T-helper 17 cell (primary cell): ENCODE measurements at regions not wholly inside any gene's neighbourhood (a gene's known extent, or its start where the extent isn't known, plus 50 kb on each side); places are given as distances from the start of the nearest gene placed in this dataset.

Source experiments
- ATAC-seq: fragments of 150-1000 bp; cut with Tn5 transposase; 2 replicates; pipeline ENCODE4 v1.10.0; 2021; ENCODE audit warnings: mild to moderate bottlenecking, moderate library complexity
- DNase-seq, 3 donors: peaks; one replicate each; pipeline versions ENCODE4 v3.0.0 to v3.0.0-alpha.2; 2020 to 2021
- H3K9me3 ChIP-seq: one replicate; pipeline ENCODE4 v1.7.0; 2013; ENCODE audit warnings: low read length, mild to moderate bottlenecking; ENCODE audit not compliant: control insufficient read depth, poor library complexity, severe bottlenecking
- H3K27ac Mint-ChIP-seq: one replicate; pipeline ENCODE4 v1.8.0; 2022; ENCODE audit warnings: mild to moderate bottlenecking, moderate library complexity, mixed read lengths
- H3K27me3 Mint-ChIP-seq: one replicate; pipeline ENCODE4 v1.8.0; 2022; ENCODE audit warnings: mixed read lengths
- H3K36me3 Mint-ChIP-seq: one replicate; pipeline ENCODE4 v1.8.0; 2022; ENCODE audit warnings: low read depth, mixed read lengths
- H3K4me1 Mint-ChIP-seq: one replicate; pipeline ENCODE4 v1.8.0; 2022; ENCODE audit warnings: mild to moderate bottlenecking, mixed read lengths
- H3K4me3 Mint-ChIP-seq: one replicate; pipeline ENCODE4 v1.8.0; 2022; ENCODE audit warnings: mild to moderate bottlenecking, moderate library complexity, mixed read lengths

DNA sequence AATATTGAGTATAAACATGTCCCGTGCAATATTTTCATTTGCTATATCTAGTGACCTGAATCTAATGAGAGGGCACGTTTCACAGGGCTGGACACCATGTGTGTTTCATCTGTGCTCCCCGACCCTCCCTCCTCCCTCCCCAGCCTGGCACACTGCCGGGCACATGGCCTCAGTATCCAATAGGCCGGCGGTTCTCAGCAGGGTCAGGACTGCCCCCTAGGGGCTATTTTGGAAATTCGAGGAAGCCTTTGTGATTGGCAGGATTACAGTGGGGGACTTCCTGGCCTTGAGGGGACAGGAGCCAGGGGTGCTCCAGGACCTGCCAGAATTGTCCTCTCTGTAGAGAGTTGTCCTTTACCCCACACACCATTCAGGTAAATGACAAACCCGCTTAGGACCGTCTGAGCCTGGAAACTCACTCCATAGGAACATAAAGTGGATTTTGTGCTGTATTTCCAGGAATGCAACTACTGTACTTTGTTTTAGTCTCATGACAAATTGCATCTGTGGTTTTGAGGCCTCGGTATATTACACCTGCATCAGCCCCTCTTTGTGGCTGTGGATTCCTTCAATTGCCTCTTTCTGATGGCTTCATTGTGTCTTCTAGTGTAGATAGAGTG lies 109.5 kb upstream of the SIM2 start:
- H3K9me3 ChIP-seq: no peaks in the 10 kb centered on the region
- DNase-seq: no peak
- Mint-ChIP-seq H3K27ac (no peak overlapping the region), H3K4me1 (no peaks in the 10 kb centered on the region), H3K4me3 (no peak overlapping the region), H3K27me3 (peaks cover 40% of the 10 kb centered on the region), H3K36me3 (no peaks in the 10 kb centered on the region)
- ATAC-seq: no peak

DNA sequence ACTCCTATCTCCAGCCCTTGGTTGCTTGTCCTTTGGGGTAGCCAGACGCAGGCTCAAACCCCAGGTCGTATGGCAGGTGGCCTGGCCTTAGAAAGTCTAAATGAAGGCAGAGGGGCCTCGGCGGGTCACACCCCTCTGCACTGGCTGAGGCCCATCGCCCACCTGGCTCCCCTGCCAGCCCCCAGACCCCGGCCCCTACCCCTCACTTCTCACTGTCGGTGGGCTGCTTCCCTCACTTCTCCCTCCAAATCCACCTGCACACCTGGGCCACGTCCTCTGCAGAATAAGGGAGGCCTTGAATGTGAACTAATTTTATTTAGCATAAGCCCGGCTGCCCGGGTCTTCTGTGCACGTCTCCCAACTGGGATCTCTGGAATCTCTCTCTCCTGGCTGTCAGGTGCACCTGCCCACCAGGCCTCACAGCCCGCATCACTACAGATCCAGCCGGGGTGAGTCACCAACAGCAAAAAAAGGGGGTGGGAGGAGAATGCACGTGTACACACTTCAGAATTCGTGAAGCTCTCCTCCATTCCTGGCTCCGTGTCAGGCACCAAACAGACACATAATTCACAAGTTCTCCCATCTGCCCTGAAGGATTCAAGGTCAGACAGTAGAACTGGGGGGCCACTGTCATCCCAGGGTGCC lies 107.5 kb upstream of the SIM2 start:
- H3K36me3 Mint-ChIP-seq: no peaks in the 10 kb centered on the region
- no peak overlapping the region for H3K4me3 Mint-ChIP-seq
- H3K27ac Mint-ChIP-seq: no peak overlapping the region
- no peaks in the 10 kb centered on the region for H3K9me3 ChIP-seq
- ATAC-seq: no peak
- H3K4me1 Mint-ChIP-seq: no peaks in the 10 kb centered on the region
- no peak for DNase-seq
- peaks cover 37% of the 10 kb centered on the region for H3K27me3 Mint-ChIP-seq

- no peaks in the 10 kb centered on the region for H3K4me1 Mint-ChIP-seq
- no peak overlapping the region for H3K27ac Mint-ChIP-seq
- peaks cover 2% of the 10 kb centered on the region for H3K36me3 Mint-ChIP-seq
- DNase-seq (no peak), ATAC-seq (no peak)
- no peak overlapping the region for H3K4me3 Mint-ChIP-seq
- no peaks in the 10 kb centered on the region for H3K9me3 ChIP-seq
- H3K27me3 Mint-ChIP-seq: peaks cover 53% of the 10 kb centered on the region
Observed at GRCh38 chr21:36596174-36596573, 102.7 kb upstream of the SIM2 start.

DNA sequence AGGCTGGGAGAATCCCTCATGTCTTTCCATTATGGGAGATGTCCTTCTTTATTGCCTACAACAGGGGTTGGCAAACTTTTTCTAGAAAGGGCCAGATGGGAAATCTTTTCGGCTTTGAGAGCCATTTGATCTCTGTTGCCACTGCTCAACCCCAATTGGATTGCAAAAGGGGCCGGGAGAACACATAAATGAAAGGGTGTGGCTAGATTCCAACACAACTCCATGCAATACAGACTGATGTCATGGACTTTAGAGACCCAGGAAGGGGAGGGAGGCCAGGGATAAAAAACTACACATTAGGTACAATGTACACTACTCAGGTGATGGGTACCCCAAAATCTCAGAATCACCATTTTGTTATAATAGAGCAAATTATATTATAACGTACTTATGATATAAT lies 97.6 kb upstream of the SIM2 start:
- Mint-ChIP-seq H3K4me1 (peaks cover 2% of the 10 kb centered on the region), H3K27ac (no peak overlapping the region), H3K4me3 (no peak overlapping the region), H3K36me3 (peaks cover 2% of the 10 kb centered on the region), H3K27me3 (peaks cover 38% of the 10 kb centered on the region)
- no peaks in the 10 kb centered on the region for H3K9me3 ChIP-seq
- no peak for DNase-seq
- no peak for ATAC-seq

- Mint-ChIP-seq H3K27me3 (peaks cover 40% of the 10 kb centered on the region), H3K36me3 (peaks cover 2% of the 10 kb centered on the region), H3K27ac (no peak overlapping the region), H3K4me1 (peaks cover 2% of the 10 kb centered on the region), H3K4me3 (no peak overlapping the region)
- DNase-seq (no peak), ATAC-seq (no peak)
- H3K9me3 ChIP-seq: no peaks in the 10 kb centered on the region
Observed at GRCh38 chr21:36602735-36603134, 96.2 kb upstream of the SIM2 start.

DNA sequence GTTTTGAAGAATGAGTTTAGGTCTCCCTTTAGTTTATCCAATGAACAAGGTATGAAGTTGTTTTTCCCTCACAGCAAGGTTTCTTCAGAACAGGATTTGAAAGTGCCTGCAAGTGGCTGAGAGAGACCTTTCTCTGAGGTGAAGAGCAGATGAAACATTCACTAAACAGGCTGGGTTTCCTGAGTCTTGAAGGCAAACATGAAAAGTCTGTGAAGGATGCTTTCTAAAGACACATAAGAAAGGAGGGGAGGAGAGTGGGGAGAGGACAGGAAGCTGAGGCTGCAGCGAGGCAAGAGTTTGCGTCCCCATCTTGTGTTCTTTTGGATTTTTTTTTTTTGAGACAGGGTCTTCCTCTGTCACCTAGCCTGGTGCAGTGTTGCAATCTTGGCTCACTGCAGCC lies 95.7 kb upstream of the SIM2 start:
- Mint-ChIP-seq H3K27ac (no peak overlapping the region), H3K4me3 (no peak overlapping the region), H3K36me3 (peaks cover 2% of the 10 kb centered on the region)

GRCh38 chr21:36605426-36605825 lies 93.5 kb upstream of the SIM2 start:
- H3K4me3 Mint-ChIP-seq: no peak overlapping the region
- H3K9me3 ChIP-seq: no peaks in the 10 kb centered on the region
- DNase-seq (no peak), ATAC-seq (no peak)
- no peak overlapping the region for H3K27ac Mint-ChIP-seq
- peaks cover 2% of the 10 kb centered on the region for H3K36me3 Mint-ChIP-seq
- H3K4me1 Mint-ChIP-seq: peaks cover 2% of the 10 kb centered on the region
- peaks cover 30% of the 10 kb centered on the region for H3K27me3 Mint-ChIP-seq

More for the DNA sequence above, 95.7 kb upstream of the SIM2 start:
- no peak for DNase-seq
- Mint-ChIP-seq H3K4me1 (peaks cover 2% of the 10 kb centered on the region), H3K27me3 (peaks cover 38% of the 10 kb centered on the region)
- no peaks in the 10 kb centered on the region for H3K9me3 ChIP-seq
- ATAC-seq: no peak

- Mint-ChIP-seq H3K4me1 (peaks cover 2% of the 10 kb centered on the region), H3K27me3 (peaks cover 33% of the 10 kb centered on the region), H3K36me3 (peaks cover 2% of the 10 kb centered on the region), H3K27ac (no peak overlapping the region), H3K4me3 (no peak overlapping the region)
- no peaks in the 10 kb centered on the region for H3K9me3 ChIP-seq
- DNase-seq (no peak), ATAC-seq (no peak)
Observed at GRCh38 chr21:36606287-36606982, 92.5 kb upstream of the SIM2 start.

- no peaks in the 10 kb centered on the region for H3K9me3 ChIP-seq
- ATAC-seq (no peak), DNase-seq (no peak)
- Mint-ChIP-seq H3K36me3 (peaks cover 2% of the 10 kb centered on the region), H3K27ac (no peak overlapping the region), H3K27me3 (peaks cover 37% of the 10 kb centered on the region), H3K4me3 (no peak overlapping the region), H3K4me1 (peaks cover 2% of the 10 kb centered on the region)
Observed at GRCh38 chr21:36606983-36607325, 92.0 kb upstream of the SIM2 start.

- H3K27me3 Mint-ChIP-seq: peaks cover 46% of the 10 kb centered on the region
- H3K9me3 ChIP-seq: no peaks in the 10 kb centered on the region
- H3K36me3 Mint-ChIP-seq: peaks cover 2% of the 10 kb centered on the region
- H3K4me1 Mint-ChIP-seq: peaks cover under 1% of the 10 kb centered on the region
- no peak overlapping the region for H3K4me3 Mint-ChIP-seq
- H3K27ac Mint-ChIP-seq: no peak overlapping the region
- no peak for ATAC-seq
- DNase-seq: no peak
Observed at GRCh38 chr21:36608041-36608896, 90.6 kb upstream of the SIM2 start.

- H3K27me3 Mint-ChIP-seq: peaks cover 52% of the 10 kb centered on the region
- DNase-seq (no peak), ATAC-seq (no peak)
- no peak overlapping the region for H3K27ac Mint-ChIP-seq
- H3K9me3 ChIP-seq: no peaks in the 10 kb centered on the region
- H3K36me3 Mint-ChIP-seq: peaks cover 2% of the 10 kb centered on the region
- no peaks in the 10 kb centered on the region for H3K4me1 Mint-ChIP-seq
- H3K4me3 Mint-ChIP-seq: no peak overlapping the region
Observed at GRCh38 chr21:36608897-36609225, 90.1 kb upstream of the SIM2 start.

DNA sequence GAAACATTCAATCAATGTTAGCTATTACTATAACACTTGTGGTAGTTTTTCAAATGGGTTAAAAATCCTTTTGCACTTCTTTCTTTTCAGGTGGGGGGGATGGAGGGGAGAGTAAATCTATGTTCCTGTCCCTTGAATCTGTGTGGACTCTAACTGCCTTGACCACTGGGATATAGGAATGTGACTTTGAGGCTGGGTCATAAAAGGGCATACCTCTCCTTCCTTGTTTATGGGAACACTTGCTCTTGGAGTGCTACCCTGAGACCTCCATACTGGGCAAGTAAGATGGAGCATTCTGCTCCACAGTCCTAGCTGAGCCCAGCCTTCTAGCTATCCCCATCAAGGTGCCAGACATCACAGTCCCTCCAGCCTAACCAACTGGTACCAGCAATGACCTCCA lies 89.3 kb upstream of the SIM2 start:
- no peak overlapping the region for H3K4me3 Mint-ChIP-seq
- H3K36me3 Mint-ChIP-seq: peaks cover 2% of the 10 kb centered on the region
- H3K27me3 Mint-ChIP-seq: peaks cover 45% of the 10 kb centered on the region
- ATAC-seq (no peak), DNase-seq (no peak)
- H3K27ac Mint-ChIP-seq: no peak overlapping the region
- H3K9me3 ChIP-seq: no peaks in the 10 kb centered on the region
- H3K4me1 Mint-ChIP-seq: no peaks in the 10 kb centered on the region

GRCh38 chr21:36610201-36610600 lies 88.7 kb upstream of the SIM2 start:
- no peak for DNase-seq
- Mint-ChIP-seq H3K36me3 (peaks cover 2% of the 10 kb centered on the region), H3K4me1 (no peaks in the 10 kb centered on the region), H3K27ac (no peak overlapping the region), H3K4me3 (no peak overlapping the region), H3K27me3 (peaks cover 42% of the 10 kb centered on the region)
- no peak for ATAC-seq
- no peaks in the 10 kb centered on the region for H3K9me3 ChIP-seq
